IMR-90 (cell line): ENCODE measurements at regions not wholly inside any gene's neighbourhood (a gene's known extent, or its start where the extent isn't known, plus 50 kb on each side); places are given as distances from the start of the nearest gene placed in this dataset. TPM values are rescaled to one million over a fixed set of nuclear protein-coding genes. Genes with fewer than 3 reads are reported as not detected.

Source experiments
- microRNA-seq, 2 experiments: library from miRNA; stranded (forward) in 1 of 2; unstranded in 1 of 2; fragments of 10-50 nt in 1 of 2; fragments of <30 nt in 1 of 2; gene quantifications in 1 of 2; microRNA quantifications in 1 of 2; one replicate each; pipeline versions ENCODE3 to v1.1.0; 2013 to 2020; ENCODE audit not compliant: insufficient read depth in 1 of 2, insufficient read length in 1 of 2, unreplicated experiment in 1 of 2
- small RNA-seq, 5 experiments: library from RNA; depleted of rRNA; stranded (forward); fragments of <200 nt; gene quantifications; one replicate each; pipeline ENCODE3, GENCODE V24; 2012

Small RNA genes lying in the stretch of these regions (microRNA-seq; reads per million reads assigned to microRNA genes)
- gene MTND4LP5 (ENCODE audit: insufficient read depth, insufficient read length) (not detected), gene RF00019 (ENCODE audit: insufficient read depth, insufficient read length) (not detected), gene RNU6-1119P (ENCODE audit: insufficient read depth, insufficient read length) (not detected)

Small RNA genes lying in the stretch of these regions (small RNA-seq; reads per million reads assigned to genes)
- gene MTND4LP5 (0 reads per million in 5 experiments), gene RF00019 (0 reads per million in 5 experiments), gene RNU6-1119P (0 to 0.60 (median 0) reads per million in 5 experiments)
